GM10248 (cell line): ENCODE measurements at regions not wholly inside any gene's neighbourhood (a gene's known extent, or its start where the extent isn't known, plus 50 kb on each side); places are given as distances from the start of the nearest gene placed in this dataset.

ENCODE experiments used
- CTCF ChIA-PET: fragments of 300-600 bp; sonication (Branson Sonifier 250); formaldehyde crosslinking; extraction: SDS; loops from one replicate; lab custom pipeline; 2021; ENCODE audit warnings: antibody characterized with exemption; lab: Yijun Ruan, JAX
- POLR2A ChIA-PET: fragments of 350-650 bp; sonication (Branson Sonifier 250); formaldehyde crosslinking; extraction: SDS; loops from one replicate; lab custom pipeline; 2020; ENCODE audit warnings: antibody characterized with exemption; lab: Yijun Ruan, JAX
- DNase-seq: peaks from one replicate; pipeline ENCODE4 v3.0.0; 2012; ENCODE audit errors: extremely low spot score
- CTCF ChIP-seq: IDR thresholded peaks from 2 replicates; pipeline ENCODE4 v1.5.1; 2012; ENCODE audit warnings: mild to moderate bottlenecking, low read depth; ENCODE audit errors: extremely low read depth, missing control alignments, control extremely low read depth

- CTCF ChIA-PET: no interaction called here
- POLR2A ChIA-PET: no interaction called here
- TF ChIP-seq CTCF: no peak
- DNase-seq: no peak
Measured at GRCh38 chr15:37636736-37637135, 297.7 kb upstream of the TMCO5A start.

GRCh38 chr15:37638116-37638515 is 296.3 kb upstream of the TMCO5A start:
- no peak for DNase-seq
- ChIA-PET POLR2A (no interaction called here), CTCF (no interaction called here)
- no peak for TF ChIP-seq CTCF

- ChIA-PET POLR2A (no interaction called here), CTCF (no interaction called here)
- no peak for TF ChIP-seq CTCF
- DNase-seq: no peak
Measured at GRCh38 chr15:37638691-37639090, 295.7 kb upstream of the TMCO5A start.

GRCh38 chr15:37652646-37653417 is 281.6 kb upstream of the TMCO5A start:
- ChIA-PET POLR2A (no interaction called here), CTCF (interaction anchor here (1.0 kb wide), 1 partner anchor 52 kb away, joined by 4 read pairs; no protein-coding TSS in a partner anchor)
- DNase-seq: no peak
- no peak for TF ChIP-seq CTCF

GRCh38 chr15:37678124-37678523 is 256.3 kb upstream of the TMCO5A start:
- POLR2A ChIA-PET: no interaction called here
- DNase-seq: no peak
- TF ChIP-seq CTCF: no peak
- CTCF ChIA-PET: interaction anchor here (1.1 kb wide), 1 partner anchor 8 kb away, joined by 3 read pairs; no protein-coding TSS in a partner anchor

- ChIA-PET POLR2A (no interaction called here), CTCF (no interaction called here)
- DNase-seq: no peak
- no peak for TF ChIP-seq CTCF
Measured at GRCh38 chr15:37679627-37680026, 254.8 kb upstream of the TMCO5A start.
